ENCODE measurements at regions not wholly inside any gene's neighbourhood (a gene's known extent, or its start where the extent isn't known, plus 50 kb on each side); places are given as distances from the start of the nearest gene placed in this dataset.
A peak's percentile ranks its signal among the peaks of the same experiment; 100 is the strongest.

DNA sequence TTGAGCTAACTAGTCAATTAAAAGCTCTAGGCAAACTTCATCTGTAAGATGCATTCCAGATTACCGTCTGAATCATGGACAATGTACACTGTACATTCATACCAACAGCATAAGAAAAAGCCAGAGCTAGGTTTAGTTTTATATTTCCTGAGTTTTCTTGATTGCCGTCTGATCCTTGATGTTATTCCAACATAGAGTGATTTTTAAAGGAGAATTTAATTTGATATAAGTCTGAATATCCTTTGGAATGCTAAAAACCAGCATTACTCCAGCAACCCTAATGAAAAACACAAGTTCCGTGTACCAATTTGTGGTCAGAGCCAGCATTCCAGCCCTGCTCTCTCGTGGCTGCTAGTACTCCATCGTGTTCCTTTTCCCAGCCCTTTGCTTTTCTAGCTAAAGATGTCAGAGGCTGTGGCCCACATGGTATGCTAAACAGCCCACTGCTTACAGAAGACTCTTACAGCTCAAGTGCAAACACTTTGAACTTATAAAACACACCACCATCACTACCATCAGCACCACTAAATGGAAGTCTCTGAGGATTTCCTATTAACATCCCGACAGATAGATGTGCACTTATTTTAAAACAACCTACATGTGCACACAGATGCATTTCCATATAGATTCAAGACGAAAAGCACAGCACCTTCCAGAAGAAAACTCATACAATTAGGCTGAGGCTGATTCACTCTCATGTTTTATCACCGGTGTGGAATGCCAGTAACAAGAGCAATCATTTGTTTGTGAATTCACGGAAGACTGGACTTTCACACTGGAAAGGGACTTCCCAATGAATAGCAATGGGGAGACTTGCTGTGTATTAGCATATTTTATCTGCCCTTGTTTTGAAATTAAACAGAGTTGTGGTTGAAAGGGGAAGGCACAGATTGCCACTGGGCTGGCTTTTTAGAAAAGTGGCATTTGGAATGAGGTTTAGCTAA is 246.9 kb upstream of the GAS1 start:
- TF ChIP-seq, protein P1, sequence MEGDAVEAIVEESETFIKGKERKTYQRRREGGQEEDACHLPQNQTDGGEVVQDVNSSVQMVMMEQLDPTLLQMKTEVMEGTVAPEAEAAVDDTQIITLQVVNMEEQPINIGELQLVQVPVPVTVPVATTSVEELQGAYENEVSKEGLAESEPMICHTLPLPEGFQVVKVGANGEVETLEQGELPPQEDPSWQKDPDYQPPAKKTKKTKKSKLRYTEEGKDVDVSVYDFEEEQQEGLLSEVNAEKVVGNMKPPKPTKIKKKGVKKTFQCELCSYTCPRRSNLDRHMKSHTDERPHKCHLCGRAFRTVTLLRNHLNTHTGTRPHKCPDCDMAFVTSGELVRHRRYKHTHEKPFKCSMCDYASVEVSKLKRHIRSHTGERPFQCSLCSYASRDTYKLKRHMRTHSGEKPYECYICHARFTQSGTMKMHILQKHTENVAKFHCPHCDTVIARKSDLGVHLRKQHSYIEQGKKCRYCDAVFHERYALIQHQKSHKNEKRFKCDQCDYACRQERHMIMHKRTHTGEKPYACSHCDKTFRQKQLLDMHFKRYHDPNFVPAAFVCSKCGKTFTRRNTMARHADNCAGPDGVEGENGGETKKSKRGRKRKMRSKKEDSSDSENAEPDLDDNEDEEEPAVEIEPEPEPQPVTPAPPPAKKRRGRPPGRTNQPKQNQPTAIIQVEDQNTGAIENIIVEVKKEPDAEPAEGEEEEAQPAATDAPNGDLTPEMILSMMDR (IDR thresholded peaks at IDR 0.05; ENCODE audit: control extremely low read depth, extremely low read depth), result no peak
- Histone ChIP-seq H3K4me3 (no peak overlapping the region), H3K27me3 (ENCODE audit: control insufficient read depth in 3 of 3, insufficient read depth in 3 of 3, low read length in 2 of 3) (no peaks in the 10 kb centered on the region), H3K9me3 (ENCODE audit: control insufficient read depth in 4 of 4, insufficient read depth in 3 of 4, low read length in 3 of 4) (peaks cover 0 to 2% (median 0%) of the 10 kb centered on the region in 4 donors), H3K4me1 (ENCODE audit: control insufficient read depth in 5 of 5, insufficient read depth in 5 of 5, low read length in 5 of 5) (peaks cover 0 to 10% (median 0%) of the 10 kb centered on the region in 5 donors), H3K9ac (ENCODE audit: insufficient read depth in 1 of 2, low read length in 2 of 2) (no peak overlapping the region), H3K27ac (ENCODE audit: low read depth in 1 of 2, low read length in 1 of 2) (no peak overlapping the region), H3K36me3 (ENCODE audit: control insufficient read depth in 4 of 4, insufficient read depth in 4 of 4, low read length in 4 of 4) (no peaks in the 10 kb centered on the region)
- DNase-seq (peak in 2 of 3 donors; percentile 29 to 44), ATAC-seq (ENCODE audit: insufficient read depth, low FRiP score) (no peak)
- WGBS, 2 donors, result 66 to 83% methylated on average over 9 of the region's 9 CpGs

DNA sequence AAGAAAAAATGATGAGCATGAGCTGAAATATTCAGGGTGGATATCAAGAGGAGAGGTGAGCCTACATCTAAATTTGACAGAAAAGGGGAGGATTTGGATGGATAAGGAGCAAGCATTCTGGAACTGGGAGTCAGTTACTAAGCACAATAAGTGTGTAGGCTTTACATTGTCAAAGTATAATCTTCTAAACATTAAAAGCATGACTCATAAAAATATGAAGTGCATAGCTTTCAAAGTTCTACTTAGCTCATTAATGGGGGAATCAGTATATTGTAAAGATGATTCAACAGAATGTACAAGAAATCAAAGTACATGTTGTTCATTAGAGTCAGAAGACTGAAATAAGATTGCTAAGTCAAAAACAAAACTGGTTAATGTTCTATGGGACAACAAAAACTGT is 248.0 kb upstream of the GAS1 start:
- DNase-seq (no peak), ATAC-seq (ENCODE audit: insufficient read depth, low FRiP score) (no peak)
- Histone ChIP-seq H3K27me3 (ENCODE audit: control insufficient read depth in 3 of 3, insufficient read depth in 3 of 3, low read length in 2 of 3) (no peaks in the 10 kb centered on the region), H3K9ac (ENCODE audit: insufficient read depth in 1 of 2, low read length in 2 of 2) (no peak overlapping the region), H3K27ac (ENCODE audit: low read depth in 1 of 2, low read length in 1 of 2) (no peak overlapping the region), H3K36me3 (ENCODE audit: control insufficient read depth in 4 of 4, insufficient read depth in 4 of 4, low read length in 4 of 4) (no peaks in the 10 kb centered on the region), H3K4me3 (no peak overlapping the region), H3K4me1 (ENCODE audit: control insufficient read depth in 5 of 5, insufficient read depth in 5 of 5, low read length in 5 of 5) (peaks cover 0 to 11% (median 0%) of the 10 kb centered on the region in 5 donors), H3K9me3 (ENCODE audit: control insufficient read depth in 4 of 4, insufficient read depth in 3 of 4, low read length in 3 of 4) (peaks cover 0 to 2% (median 0%) of the 10 kb centered on the region in 4 donors)
- TF ChIP-seq, protein P1 (IDR thresholded peaks at IDR 0.05; ENCODE audit: control extremely low read depth, extremely low read depth), result no peak

DNA sequence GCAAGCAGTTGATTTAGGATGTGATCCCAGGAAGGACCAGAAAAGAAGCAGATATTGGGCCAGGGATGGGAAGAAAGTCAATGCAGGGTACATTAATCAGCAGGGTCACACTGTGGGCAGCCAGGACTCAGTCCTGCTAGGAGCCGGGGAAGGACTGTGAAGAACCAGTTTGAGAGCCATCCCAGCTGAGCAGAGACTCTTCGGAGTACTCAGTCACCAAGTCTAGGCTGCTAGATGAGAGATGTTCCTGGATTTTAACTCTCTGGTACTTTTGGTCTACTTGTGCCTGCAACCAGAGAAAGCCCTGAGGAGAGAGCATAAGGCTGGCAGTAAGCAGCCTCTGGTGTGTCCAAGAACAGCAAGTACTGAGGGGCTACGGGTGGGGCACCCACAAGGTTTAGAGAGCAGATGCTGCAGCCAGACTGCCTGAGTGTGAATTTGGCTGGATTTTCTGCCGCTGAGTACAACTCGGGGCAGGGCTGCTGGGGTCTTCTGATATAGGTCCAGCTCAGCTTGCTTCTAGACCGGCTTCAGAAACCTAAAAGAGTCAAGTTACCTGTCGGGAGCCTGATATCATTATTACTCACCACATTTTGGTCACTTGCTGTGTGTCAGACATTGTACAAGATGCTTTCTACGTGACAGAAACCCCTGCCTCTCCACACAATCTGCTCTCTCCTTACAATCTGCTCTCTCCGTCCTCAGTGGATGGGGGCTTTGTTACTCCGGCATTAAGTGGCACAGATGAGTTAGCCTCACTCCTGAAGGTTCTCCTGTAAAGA is 250.2 kb upstream of the GAS1 start:
- TF ChIP-seq, protein P1 (IDR thresholded peaks at IDR 0.05; ENCODE audit: control extremely low read depth, extremely low read depth), result no peak
- H3K4me3 ChIP-seq, result no peak overlapping the region
- no peaks in the 10 kb centered on the region for H3K36me3 ChIP-seq (ENCODE audit: control insufficient read depth in 4 of 4, insufficient read depth in 4 of 4, low read length in 4 of 4)
- WGBS, 2 donors, result 88 to 93% methylated on average over 10 of the region's 10 CpGs
- peaks cover 0 to 2% (median 0%) of the 10 kb centered on the region in 4 donors for H3K9me3 ChIP-seq (ENCODE audit: control insufficient read depth in 4 of 4, insufficient read depth in 3 of 4, low read length in 3 of 4)
- no peak overlapping the region for H3K9ac ChIP-seq (ENCODE audit: insufficient read depth in 1 of 2, low read length in 2 of 2)
- DNase-seq (no peak), ATAC-seq (ENCODE audit: insufficient read depth, low FRiP score) (no peak)
- no peak overlapping the region for H3K27ac ChIP-seq (ENCODE audit: low read depth in 1 of 2, low read length in 1 of 2)
- H3K4me1 ChIP-seq (ENCODE audit: control insufficient read depth in 5 of 5, insufficient read depth in 5 of 5, low read length in 5 of 5), result peaks cover 0 to 26% (median 2%) of the 10 kb centered on the region in 5 donors
- no peaks in the 10 kb centered on the region for H3K27me3 ChIP-seq (ENCODE audit: control insufficient read depth in 3 of 3, insufficient read depth in 3 of 3, low read length in 2 of 3)

Data from lung (tissue), 11 donors.